ENCODE measurements at regions not wholly inside any gene's neighbourhood (a gene's known extent, or its start where the extent isn't known, plus 50 kb on each side); places are given as distances from the start of the nearest gene placed in this dataset.

GRCh38 chr22:22123960-22124278 is 120.7 kb upstream of the VPREB1 start:
- no peak for TF ChIP-seq EP300 (IDR thresholded peaks at IDR 0.05)
- no peak for TF ChIP-seq POLR2A (IDR thresholded peaks at IDR 0.05)
- TF ChIP-seq, protein P1, sequence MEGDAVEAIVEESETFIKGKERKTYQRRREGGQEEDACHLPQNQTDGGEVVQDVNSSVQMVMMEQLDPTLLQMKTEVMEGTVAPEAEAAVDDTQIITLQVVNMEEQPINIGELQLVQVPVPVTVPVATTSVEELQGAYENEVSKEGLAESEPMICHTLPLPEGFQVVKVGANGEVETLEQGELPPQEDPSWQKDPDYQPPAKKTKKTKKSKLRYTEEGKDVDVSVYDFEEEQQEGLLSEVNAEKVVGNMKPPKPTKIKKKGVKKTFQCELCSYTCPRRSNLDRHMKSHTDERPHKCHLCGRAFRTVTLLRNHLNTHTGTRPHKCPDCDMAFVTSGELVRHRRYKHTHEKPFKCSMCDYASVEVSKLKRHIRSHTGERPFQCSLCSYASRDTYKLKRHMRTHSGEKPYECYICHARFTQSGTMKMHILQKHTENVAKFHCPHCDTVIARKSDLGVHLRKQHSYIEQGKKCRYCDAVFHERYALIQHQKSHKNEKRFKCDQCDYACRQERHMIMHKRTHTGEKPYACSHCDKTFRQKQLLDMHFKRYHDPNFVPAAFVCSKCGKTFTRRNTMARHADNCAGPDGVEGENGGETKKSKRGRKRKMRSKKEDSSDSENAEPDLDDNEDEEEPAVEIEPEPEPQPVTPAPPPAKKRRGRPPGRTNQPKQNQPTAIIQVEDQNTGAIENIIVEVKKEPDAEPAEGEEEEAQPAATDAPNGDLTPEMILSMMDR (IDR thresholded peaks at IDR 0.05): no peak
